IMR-90 (cell line): ENCODE measurements at regions not wholly inside any gene's neighbourhood (a gene's known extent, or its start where the extent isn't known, plus 50 kb on each side); places are given as distances from the start of the nearest gene placed in this dataset.
A peak's percentile ranks its signal among the peaks of the same experiment; 100 is the strongest.

Experiments
- ATAC-seq: fragments of 200-7000 bp; cut with Tn5 transposase; 2 replicates; pipeline ENCODE4 v1.9.1; 2020; ENCODE audit warnings: low read depth, mild to moderate bottlenecking, moderate library complexity
- BruUV-seq: library from RNA; stranded (reverse); fragments of 400-500 nt; replicated peaks from 2 replicates; lab custom pipeline; 2021; lab: Mats Ljungman, UMichigan
- CTCF ChIA-PET: fragments of 300-600 bp; formaldehyde crosslinking; extraction: SDS; loops from one replicate; lab custom pipeline; 2021; ENCODE audit warnings: antibody characterized with exemption; lab: Yijun Ruan, JAX
- POLR2A ChIA-PET: fragments of 300-600 bp; sonication (Branson Sonifier 250); formaldehyde crosslinking; loops from one replicate; lab custom pipeline; 2022; ENCODE audit warnings: antibody characterized with exemption; ENCODE audit not compliant: unreplicated experiment; lab: Charles Lee
- DNase-seq: peaks from one replicate; pipeline ENCODE4 v3.0.0; 2013
- H2AFZ ChIP-seq: replicated peaks from 2 replicates; pipeline ENCODE3; 2013; ENCODE audit warnings: low read length, mild to moderate bottlenecking; ENCODE audit not compliant: poor library complexity
- H2AK5ac ChIP-seq: 2 replicates; pipeline ENCODE4 v1.6.1; 2013; ENCODE audit warnings: low read depth, low read length, inconsistent platforms
- H2AK9ac ChIP-seq: replicated peaks from 2 replicates; pipeline ENCODE3; 2013; ENCODE audit warnings: mild to moderate bottlenecking, low read depth, low read length, moderate library complexity; ENCODE audit not compliant: poor library complexity
- H2BK120ac ChIP-seq: 2 replicates; pipeline ENCODE4 v1.6.1; 2013; ENCODE audit warnings: low read depth, low read length, inconsistent platforms
- H2BK15ac ChIP-seq: 3 replicates; pipeline ENCODE4 v1.6.1; 2013; ENCODE audit warnings: low read depth, low read length, inconsistent platforms
- H2BK20ac ChIP-seq: 2 replicates; pipeline ENCODE4 v1.6.1; 2013; ENCODE audit warnings: low read depth, mild to moderate bottlenecking, inconsistent platforms, low read length, moderate library complexity
- H2BK5ac ChIP-seq: 2 replicates; pipeline ENCODE4 v1.6.1; 2013; ENCODE audit warnings: mild to moderate bottlenecking, low read depth, low read length, inconsistent platforms; ENCODE audit not compliant: poor library complexity, severe bottlenecking
- H3K14ac ChIP-seq: replicated peaks from 2 replicates; pipeline ENCODE4 v1.6.1; 2013; ENCODE audit warnings: low read depth, low read length, inconsistent platforms
- H3K18ac ChIP-seq: 2 replicates; pipeline ENCODE4 v1.6.1; 2013; ENCODE audit warnings: low read depth, low read length, control low read depth
- H3K23ac ChIP-seq: 2 replicates; pipeline ENCODE4 v1.6.1; 2013; ENCODE audit warnings: low read depth, low read length, inconsistent platforms
- H3K27ac ChIP-seq: 2 replicates; pipeline ENCODE4 v1.5.1; 2013; ENCODE audit warnings: mild to moderate bottlenecking, control low read depth, low read length; ENCODE audit not compliant: insufficient read depth
- H3K27me3 ChIP-seq: 2 replicates; pipeline ENCODE4 v1.6.1; 2013; ENCODE audit warnings: low read length; ENCODE audit not compliant: control insufficient read depth, insufficient read depth
- H3K36me3 ChIP-seq: 2 replicates; pipeline ENCODE4 v1.6.1; 2013; ENCODE audit warnings: low read length, mixed read lengths; ENCODE audit not compliant: control insufficient read depth, insufficient read depth
- H3K4ac ChIP-seq: 2 replicates; pipeline ENCODE4 v1.6.1; 2013; ENCODE audit warnings: low read depth, low read length, inconsistent platforms
- H3K4me1 ChIP-seq: 2 replicates; pipeline ENCODE4 v1.6.1; 2013; ENCODE audit warnings: low read length, mixed read lengths; ENCODE audit not compliant: control insufficient read depth, insufficient read depth
- H3K4me2 ChIP-seq: 2 replicates; pipeline ENCODE4 v1.6.1; 2013; ENCODE audit warnings: low read depth, mild to moderate bottlenecking, control low read depth, low read length, moderate library complexity
- H3K4me3 ChIP-seq: 2 replicates; pipeline ENCODE4 v1.5.1; 2013; ENCODE audit warnings: low read depth, mild to moderate bottlenecking, control low read depth, low read length, moderate library complexity; ENCODE audit not compliant: insufficient read depth
- H3K56ac ChIP-seq: 2 replicates; pipeline ENCODE4 v1.6.1; 2013; ENCODE audit warnings: low read length, inconsistent platforms; ENCODE audit not compliant: insufficient read depth; ENCODE audit errors: extremely low read depth
- H3K79me1 ChIP-seq, 2 experiments: 2 replicates each; pipeline ENCODE4 v1.6.1; 2013; ENCODE audit warnings: low read length in 2 of 2, inconsistent platforms in 1 of 2, low read depth in 1 of 2
- H3K9ac ChIP-seq: 2 replicates; pipeline ENCODE4 v1.6.1; 2013; ENCODE audit warnings: low read depth, low read length, control low read depth
- H3K9me1 ChIP-seq: 2 replicates; pipeline ENCODE4 v1.6.1; 2013; ENCODE audit warnings: low read length, inconsistent platforms; ENCODE audit not compliant: insufficient read depth
- H3K9me3 ChIP-seq: 2 replicates; pipeline ENCODE4 v1.6.1; 2013; ENCODE audit warnings: low read length; ENCODE audit not compliant: control insufficient read depth, insufficient read depth
- H4K20me1 ChIP-seq: 2 replicates; pipeline ENCODE4 v1.6.1; 2013; ENCODE audit warnings: low read length, inconsistent platforms; ENCODE audit not compliant: insufficient read depth
- H4K5ac ChIP-seq: 2 replicates; pipeline ENCODE4 v1.6.1; 2013; ENCODE audit warnings: mild to moderate bottlenecking, low read depth, low read length, control low read depth
- H4K8ac ChIP-seq, 2 experiments: 2 replicates each; pipeline ENCODE4 v1.6.1; 2013; ENCODE audit warnings: low read depth in 2 of 2, low read length in 2 of 2, control low read depth in 1 of 2, inconsistent platforms in 1 of 2
- H4K91ac ChIP-seq: 2 replicates; pipeline ENCODE4 v1.6.1; 2013; ENCODE audit warnings: low read depth, low read length, inconsistent platforms; ENCODE audit not compliant: insufficient read depth
- ELK1 ChIP-seq: fragments of 150-350 bp; IDR thresholded peaks from 2 replicates; pipeline ENCODE4 v1.6.1; 2016; ENCODE audit warnings: low read depth, mild to moderate bottlenecking, low read length, moderate library complexity, borderline replicate concordance
- MAFK ChIP-seq: IDR thresholded peaks from 2 replicates; pipeline ENCODE4 v1.6.1; 2012; ENCODE audit warnings: low read depth, low read length, improper control_type of control experiment
- MXI1 ChIP-seq: IDR thresholded peaks from 2 replicates; pipeline ENCODE4 v1.6.1; 2012; ENCODE audit warnings: low read depth, mild to moderate bottlenecking, low read length, moderate library complexity, borderline replicate concordance
- RFX5 ChIP-seq: IDR thresholded peaks from 2 replicates; pipeline ENCODE4 v1.8.0; 2012; ENCODE audit warnings: low read depth, mild to moderate bottlenecking, low read length, moderate library complexity
- SMC3 ChIP-seq: fragments of 150-350 bp; IDR thresholded peaks from 2 replicates; pipeline ENCODE4 v1.6.1; 2016; ENCODE audit warnings: low read depth, mild to moderate bottlenecking, antibody characterized with exemption, low read length, moderate library complexity
- WGBS, 2 experiments: methylation state at CpG; one replicate each; pipeline versions ENCODE4 v1.1.5 to v1.1.7; 2013; ENCODE audit warnings: missing lambda C conversion rate in 2 of 2; ENCODE audit not compliant: insufficient read length in 1 of 2; ENCODE audit errors: extremely low coverage in 2 of 2; 5-methylcytosine and 5-hydroxymethylcytosine counted together
- dilution Hi-C: fragments of 300-500 bp; cut with HindIII; formaldehyde crosslinking; loops from one replicate; pipeline ENCODE4 v1.14.3; 2018; ENCODE audit warnings: low sequenced_read_pairs; ENCODE audit not compliant: unreplicated experiment
- in situ Hi-C: fragments of 300-500 bp; cut with MboI; formaldehyde crosslinking; loops from 3 replicates; pipeline ENCODE4 v1.14.3; 2019; ENCODE audit warnings: low sequenced_read_pairs, inconsistent platforms, mixed read lengths
- intact Hi-C: fragments of 100-400 bp; cut with micrococcal nuclease; formaldehyde crosslinking; loops from 2 replicates; pipeline ENCODE4 v1.10.0; 2022

GRCh38 chr6:14705841-14706377 is 540.0 kb upstream of the JARID2 start:
- Histone ChIP-seq H3K4me2 (no peak overlapping the region; the same call in 1 of the 2 replicates), H3K79me1 (no peaks in the 10 kb centered on the region; a peak in 1 of 4 replicates), H2AFZ (peak overlapping the region; percentile 15), H3K4me1 (peaks cover 17% of the 10 kb centered on the region), H2AK9ac (no peak overlapping the region), H3K9me1 (peaks cover 14% of the 10 kb centered on the region), H3K9ac (no peak overlapping the region), H2AK5ac (peak overlapping the region; percentile 69), H3K23ac (peak overlapping the region; percentile 11; the same call in 1 of the 2 replicates), H3K9me3 (no peaks in the 10 kb centered on the region), H3K14ac (peak overlapping the region; percentile 58; the same call in 1 of the 2 replicates), H4K91ac (peak overlapping the region; percentile 70), H3K27me3 (no peaks in the 10 kb centered on the region), H2BK20ac (peak overlapping the region; percentile 79), H2BK15ac (peak overlapping the region; percentile 63; the same call in 1 of the 3 replicates), H3K27ac (peak overlapping the region; percentile 30), H3K36me3 (no peaks in the 10 kb centered on the region), H3K18ac (peak overlapping the region; percentile 74; the same call in 1 of the 2 replicates), H4K20me1 (no peaks in the 10 kb centered on the region), H4K8ac (peak overlapping the region; percentile 61 to 78), H4K5ac (peak overlapping the region; percentile 47; the same call in 1 of the 2 replicates), H3K56ac (peak overlapping the region; percentile 55; the same call in 1 of the 2 replicates), H2BK5ac (peak overlapping the region; percentile 96), H3K4me3 (no peak overlapping the region), H3K4ac (peak overlapping the region; percentile 64), H2BK120ac (peak overlapping the region; percentile 81)
- dilution Hi-C loops (no loop called here), in situ Hi-C loops (loop anchor here (10.0 kb wide), 1 partner anchor 491 kb away; no protein-coding TSS in a partner anchor), intact Hi-C loops (no loop called here)
- no peak for TF ChIP-seq MAFK
- no peak for TF ChIP-seq MXI1
- TF ChIP-seq SMC3 = no peak
- TF ChIP-seq RFX5 = no peak
- no peak for TF ChIP-seq ELK1
- DNase-seq (no peak), ATAC-seq (no peak)
- POLR2A ChIA-PET = no interaction called here
- 80% methylated on average over 1 of the region's 4 CpGs; no CpG with 5 or more reads in 1 of the 2 experiments for WGBS, 2 experiments
- no TSS peak for BruUV-seq
- CTCF ChIA-PET = no interaction called here
